Hindlimb muscle (tissue), 1 donor: ENCODE measurements at regions not wholly inside any gene's neighbourhood (a gene's known extent, or its start where the extent isn't known, plus 50 kb on each side); places are given as distances from the start of the nearest gene placed in this dataset.
A peak's percentile ranks its signal among the peaks of the same experiment; 100 is the strongest.
"Not testable (repeated sequence)": the region's sequence is repeated elsewhere in the genome, so short reads cannot be mapped to it uniquely, and the experiment has no call there.

Source experiments
- DNase-seq: peaks from one replicate; pipeline ENCODE4 v3.0.0-alpha.2; 2013

GRCh38 chr5:152701305-152701949 lies 296.3 kb upstream of the NMUR2 start:
- DNase-seq, result no peak

- no peak for DNase-seq
These were observed 299.2 kb upstream of the NMUR2 start for GRCh38 chr5:152704286-152704685.

- no peak for DNase-seq
These were observed 306.8 kb upstream of the NMUR2 start for GRCh38 chr5:152711801-152712388.

GRCh38 chr5:152717393-152717792 lies 312.3 kb upstream of the NMUR2 start:
- no peak for DNase-seq

GRCh38 chr5:152723482-152723881 lies 318.4 kb upstream of the NMUR2 start:
- DNase-seq, result no peak

GRCh38 chr5:152730176-152730575 lies 325.1 kb upstream of the NMUR2 start:
- no peak for DNase-seq

GRCh38 chr5:152736906-152737305 lies 331.8 kb upstream of the NMUR2 start:
- DNase-seq, result no peak

GRCh38 chr5:152739916-152740315 lies 334.8 kb upstream of the NMUR2 start:
- no peak for DNase-seq

GRCh38 chr5:152741126-152741525 lies 336.0 kb upstream of the NMUR2 start:
- not testable (repeated sequence) for DNase-seq

- not testable (repeated sequence) for DNase-seq
These were observed 382.7 kb upstream of the NMUR2 start for GRCh38 chr5:152787709-152788217.

GRCh38 chr5:152801886-152802285 lies 396.8 kb upstream of the NMUR2 start:
- DNase-seq, result no peak

GRCh38 chr5:152804179-152804578 lies 399.1 kb upstream of the NMUR2 start:
- no peak for DNase-seq

- no peak for DNase-seq
These were observed 406.9 kb upstream of the NMUR2 start for GRCh38 chr5:152811988-152812387.

- peak; percentile 8 for DNase-seq
These were observed 408.4 kb upstream of the NMUR2 start for GRCh38 chr5:152813526-152813925.

- DNase-seq, result no peak
These were observed 414.8 kb upstream of the NMUR2 start for GRCh38 chr5:152819891-152820290.

GRCh38 chr5:152824316-152824715 lies 419.2 kb upstream of the NMUR2 start:
- DNase-seq, result no peak

- no peak for DNase-seq
These were observed 433.2 kb upstream of the NMUR2 start for GRCh38 chr5:152838241-152838786.

- DNase-seq, result no peak
These were observed 439.6 kb upstream of the NMUR2 start for GRCh38 chr5:152844713-152845112.

GRCh38 chr5:152853361-152853760 lies 448.3 kb upstream of the NMUR2 start:
- no peak for DNase-seq

GRCh38 chr5:152855441-152855840 lies 450.4 kb upstream of the NMUR2 start:
- DNase-seq, result no peak

- no peak for DNase-seq
These were observed 456.2 kb upstream of the NMUR2 start for GRCh38 chr5:152861231-152861630.

GRCh38 chr5:152864447-152864846 lies 459.4 kb upstream of the NMUR2 start:
- peak; percentile 11 for DNase-seq

- no peak for DNase-seq
These were observed 459.9 kb upstream of the NMUR2 start for GRCh38 chr5:152864991-152865390.

GRCh38 chr5:152869971-152870370 lies 464.9 kb upstream of the NMUR2 start:
- DNase-seq, result no peak
